Smooth muscle cell (in vitro differentiated cells): ENCODE measurements at regions not wholly inside any gene's neighbourhood (a gene's known extent, or its start where the extent isn't known, plus 50 kb on each side); places are given as distances from the start of the nearest gene placed in this dataset.
"Not testable (repeated sequence)": the region's sequence is repeated elsewhere in the genome, so short reads cannot be mapped to it uniquely, and the experiment has no call there.

Experiments
- DNase-seq: peaks from one replicate; lab custom pipeline; 2025; ENCODE audit not compliant: unreplicated experiment; lab: John Stamatoyannopoulos, UW
- H2AFZ ChIP-seq: fragments of 200-600 bp; sonication (generic); 2 replicates; pipeline ENCODE4 v1.6.0; 2016; ENCODE audit warnings: antibody characterized with exemption, low read depth, mild to moderate bottlenecking
- H3F3A ChIP-seq: fragments of 200-600 bp; sonication (generic); 2 replicates; pipeline ENCODE4 v1.6.0; 2017; ENCODE audit warnings: antibody characterized with exemption, low read depth
- H3K27ac ChIP-seq: fragments of 200-600 bp; sonication (generic); 2 replicates; pipeline ENCODE4 v1.5.1; 2016; ENCODE audit warnings: low read depth, mild to moderate bottlenecking
- H3K27me3 ChIP-seq: fragments of 200-600 bp; sonication (generic); 2 replicates; pipeline ENCODE4 v1.6.1; 2016; ENCODE audit warnings: low read depth, mild to moderate bottlenecking
- H3K36me3 ChIP-seq: fragments of 200-600 bp; sonication (generic); 2 replicates; pipeline ENCODE4 v1.5.1; 2016; ENCODE audit warnings: low read depth
- H3K4me1 ChIP-seq: fragments of 200-600 bp; sonication (generic); 2 replicates; pipeline ENCODE4 v1.5.1; 2016; ENCODE audit warnings: low read depth
- H3K4me2 ChIP-seq: fragments of 200-600 bp; sonication (generic); 2 replicates; pipeline ENCODE4 v1.6.0; 2016; ENCODE audit warnings: mild to moderate bottlenecking
- H3K4me3 ChIP-seq: fragments of 200-600 bp; sonication (generic); 2 replicates; pipeline ENCODE4 v1.5.1; 2016; ENCODE audit warnings: mild to moderate bottlenecking
- H3K79me2 ChIP-seq: fragments of 200-600 bp; sonication (generic); 2 replicates; pipeline ENCODE4 v1.6.0; 2016; ENCODE audit warnings: low read depth, mild to moderate bottlenecking
- H3K9ac ChIP-seq: fragments of 200-600 bp; sonication (generic); 2 replicates; pipeline ENCODE4 v1.6.0; 2016; ENCODE audit warnings: low read depth
- H3K9me3 ChIP-seq: fragments of 200-600 bp; sonication (generic); replicated peaks from 2 replicates; pipeline ENCODE4 v1.5.1; 2016; ENCODE audit warnings: low read depth
- H4K20me1 ChIP-seq: fragments of 200-600 bp; sonication (generic); 2 replicates; pipeline ENCODE4 v1.6.0; 2016; ENCODE audit warnings: low read depth
- CTCF ChIP-seq: fragments of 200-600 bp; sonication (generic); IDR thresholded peaks from 2 replicates; pipeline ENCODE4 v1.5.1; 2017; ENCODE audit warnings: borderline replicate concordance, mild to moderate bottlenecking, antibody characterized with exemption; ENCODE audit not compliant: insufficient read depth, poor library complexity, severe bottlenecking
- WGBS: methylation state at CpG from one replicate; pipeline ENCODE4 v1.1.7; 2016; ENCODE audit warnings: low lambda C conversion rate; 5-methylcytosine and 5-hydroxymethylcytosine counted together

- Histone ChIP-seq H2AFZ (no peak overlapping the region), H3K79me2 (no peaks in the 10 kb centered on the region), H3K36me3 (no peaks in the 10 kb centered on the region), H3K27me3 (no peaks in the 10 kb centered on the region), H3K4me1 (no peaks in the 10 kb centered on the region), H3K4me3 (no peak overlapping the region), H3F3A (no peaks in the 10 kb centered on the region), H4K20me1 (no peaks in the 10 kb centered on the region), H3K27ac (no peak overlapping the region), H3K9ac (no peak overlapping the region), H3K4me2 (no peak overlapping the region), H3K9me3 (no peaks in the 10 kb centered on the region)
- no peak for DNase-seq
- no peak for TF ChIP-seq CTCF
Observed at GRCh38 chr4:164345756-164346155, 408.2 kb upstream of the SMIM31 start.

- Histone ChIP-seq H3F3A (no peaks in the 10 kb centered on the region), H3K4me2 (no peak overlapping the region), H3K9ac (no peak overlapping the region), H2AFZ (no peak overlapping the region), H4K20me1 (no peaks in the 10 kb centered on the region), H3K4me1 (no peaks in the 10 kb centered on the region), H3K4me3 (no peak overlapping the region), H3K9me3 (no peaks in the 10 kb centered on the region), H3K79me2 (no peaks in the 10 kb centered on the region), H3K27ac (no peak overlapping the region), H3K36me3 (no peaks in the 10 kb centered on the region), H3K27me3 (no peaks in the 10 kb centered on the region)
- TF ChIP-seq CTCF: no peak
- no peak for DNase-seq
Observed at GRCh38 chr4:164350061-164350460, 403.9 kb upstream of the SMIM31 start.

GRCh38 chr4:164350716-164351115 lies 403.2 kb upstream of the SMIM31 start:
- not testable (repeated sequence) for H3K4me1 ChIP-seq, H3F3A ChIP-seq, DNase-seq, H3K36me3 ChIP-seq, H3K4me2 ChIP-seq, H3K9ac ChIP-seq, H3K27me3 ChIP-seq, H4K20me1 ChIP-seq, H2AFZ ChIP-seq, H3K4me3 ChIP-seq, H3K79me2 ChIP-seq, H3K9me3 ChIP-seq, H3K27ac ChIP-seq
- WGBS: 87% methylated on average over 22 of the region's 24 CpGs

GRCh38 chr4:164357957-164358356 lies 396.0 kb upstream of the SMIM31 start:
- DNase-seq: no peak
- Histone ChIP-seq H3K79me2 (no peaks in the 10 kb centered on the region), H3K9ac (no peak overlapping the region), H2AFZ (no peak overlapping the region), H3K36me3 (no peaks in the 10 kb centered on the region), H4K20me1 (no peaks in the 10 kb centered on the region), H3K4me2 (no peak overlapping the region), H3K9me3 (no peaks in the 10 kb centered on the region), H3K27ac (no peak overlapping the region), H3F3A (no peaks in the 10 kb centered on the region), H3K4me3 (no peak overlapping the region), H3K4me1 (no peaks in the 10 kb centered on the region), H3K27me3 (no peaks in the 10 kb centered on the region)
- WGBS: 44% methylated on average over 2 of the region's 2 CpGs
- TF ChIP-seq CTCF: no peak
